ENCODE measurements at regions not wholly inside any gene's neighbourhood (a gene's known extent, or its start where the extent isn't known, plus 50 kb on each side); places are given as distances from the start of the nearest gene placed in this dataset.

GRCh38 chr3:30204126-30204525 lies 402.3 kb upstream of the TGFBR2 start:
- no peak for DNase-seq (ENCODE audit: low read depth in 1 of 2, low spot score in 1 of 2)

GRCh38 chr3:30206051-30206450 lies 400.4 kb upstream of the TGFBR2 start:
- no peak for DNase-seq (ENCODE audit: low read depth in 1 of 2, low spot score in 1 of 2)

GRCh38 chr3:30221619-30222018 lies 384.8 kb upstream of the TGFBR2 start:
- DNase-seq (ENCODE audit: low read depth in 1 of 2, low spot score in 1 of 2): no peak

GRCh38 chr3:30222441-30222840 lies 384.0 kb upstream of the TGFBR2 start:
- no peak for DNase-seq (ENCODE audit: low read depth in 1 of 2, low spot score in 1 of 2)

GRCh38 chr3:30225021-30225420 lies 381.4 kb upstream of the TGFBR2 start:
- no peak for DNase-seq (ENCODE audit: low read depth in 1 of 2, low spot score in 1 of 2)

GRCh38 chr3:30226601-30227151 lies 379.7 kb upstream of the TGFBR2 start:
- DNase-seq (ENCODE audit: low read depth in 1 of 2, low spot score in 1 of 2): no peak

- DNase-seq (ENCODE audit: low read depth in 1 of 2, low spot score in 1 of 2): no peak
Measured at GRCh38 chr3:30227571-30228301, 378.7 kb upstream of the TGFBR2 start.

GRCh38 chr3:30228302-30228631 lies 378.1 kb upstream of the TGFBR2 start:
- DNase-seq (ENCODE audit: low read depth in 1 of 2, low spot score in 1 of 2): no peak

GRCh38 chr3:30231277-30232141 lies 374.9 kb upstream of the TGFBR2 start:
- no peak for DNase-seq (ENCODE audit: low read depth in 1 of 2, low spot score in 1 of 2)

GRCh38 chr3:30232142-30232541 lies 374.3 kb upstream of the TGFBR2 start:
- no peak for DNase-seq (ENCODE audit: low read depth in 1 of 2, low spot score in 1 of 2)

GRCh38 chr3:30233913-30234646 lies 372.3 kb upstream of the TGFBR2 start:
- no peak for DNase-seq (ENCODE audit: low read depth in 1 of 2, low spot score in 1 of 2)

- DNase-seq (ENCODE audit: low read depth in 1 of 2, low spot score in 1 of 2): no peak
Measured at GRCh38 chr3:30236011-30236410, 370.4 kb upstream of the TGFBR2 start.

GRCh38 chr3:30241721-30242120 lies 364.7 kb upstream of the TGFBR2 start:
- DNase-seq (ENCODE audit: low read depth in 1 of 2, low spot score in 1 of 2): no peak

- DNase-seq (ENCODE audit: low read depth in 1 of 2, low spot score in 1 of 2): no peak
Measured at GRCh38 chr3:30245858-30246622, 360.4 kb upstream of the TGFBR2 start.

- no peak for DNase-seq (ENCODE audit: low read depth in 1 of 2, low spot score in 1 of 2)
Measured at GRCh38 chr3:30248423-30248822, 358.0 kb upstream of the TGFBR2 start.

- DNase-seq (ENCODE audit: low read depth in 1 of 2, low spot score in 1 of 2): no peak
Measured at GRCh38 chr3:30252474-30252873, 353.9 kb upstream of the TGFBR2 start.

GRCh38 chr3:30253832-30254231 lies 352.6 kb upstream of the TGFBR2 start:
- DNase-seq (ENCODE audit: low read depth in 1 of 2, low spot score in 1 of 2): no peak

GRCh38 chr3:30256474-30256873 lies 349.9 kb upstream of the TGFBR2 start:
- no peak for DNase-seq (ENCODE audit: low read depth in 1 of 2, low spot score in 1 of 2)

- no peak for DNase-seq (ENCODE audit: low read depth in 1 of 2, low spot score in 1 of 2)
Measured at GRCh38 chr3:30258426-30259392, 347.7 kb upstream of the TGFBR2 start.

- DNase-seq (ENCODE audit: low read depth in 1 of 2, low spot score in 1 of 2): no peak
Measured at GRCh38 chr3:30259730-30260129, 346.7 kb upstream of the TGFBR2 start.

Measured in activated T-helper 1 cell treated with anti-CD3 and anti-CD28 coated beads, Interleukin-2, amount 50 U/mL, for 16 hours (primary cell).